Smooth muscle cell (in vitro differentiated cells): ENCODE measurements at regions not wholly inside any gene's neighbourhood (a gene's known extent, or its start where the extent isn't known, plus 50 kb on each side); places are given as distances from the start of the nearest gene placed in this dataset.

ENCODE experiments used
- DNase-seq: peaks from one replicate; lab custom pipeline; 2025; ENCODE audit not compliant: unreplicated experiment; lab: John Stamatoyannopoulos, UW
- H2AFZ ChIP-seq: fragments of 200-600 bp; sonication (generic); 2 replicates; pipeline ENCODE4 v1.6.0; 2016; ENCODE audit warnings: antibody characterized with exemption, low read depth, mild to moderate bottlenecking
- H3F3A ChIP-seq: fragments of 200-600 bp; sonication (generic); 2 replicates; pipeline ENCODE4 v1.6.0; 2017; ENCODE audit warnings: antibody characterized with exemption, low read depth
- H3K27ac ChIP-seq: fragments of 200-600 bp; sonication (generic); 2 replicates; pipeline ENCODE4 v1.5.1; 2016; ENCODE audit warnings: low read depth, mild to moderate bottlenecking
- H3K27me3 ChIP-seq: fragments of 200-600 bp; sonication (generic); 2 replicates; pipeline ENCODE4 v1.6.1; 2016; ENCODE audit warnings: low read depth, mild to moderate bottlenecking
- H3K36me3 ChIP-seq: fragments of 200-600 bp; sonication (generic); 2 replicates; pipeline ENCODE4 v1.5.1; 2016; ENCODE audit warnings: low read depth
- H3K4me1 ChIP-seq: fragments of 200-600 bp; sonication (generic); 2 replicates; pipeline ENCODE4 v1.5.1; 2016; ENCODE audit warnings: low read depth
- H3K4me2 ChIP-seq: fragments of 200-600 bp; sonication (generic); 2 replicates; pipeline ENCODE4 v1.6.0; 2016; ENCODE audit warnings: mild to moderate bottlenecking
- H3K4me3 ChIP-seq: fragments of 200-600 bp; sonication (generic); 2 replicates; pipeline ENCODE4 v1.5.1; 2016; ENCODE audit warnings: mild to moderate bottlenecking
- H3K79me2 ChIP-seq: fragments of 200-600 bp; sonication (generic); 2 replicates; pipeline ENCODE4 v1.6.0; 2016; ENCODE audit warnings: low read depth, mild to moderate bottlenecking
- H3K9ac ChIP-seq: fragments of 200-600 bp; sonication (generic); 2 replicates; pipeline ENCODE4 v1.6.0; 2016; ENCODE audit warnings: low read depth
- H3K9me3 ChIP-seq: fragments of 200-600 bp; sonication (generic); replicated peaks from 2 replicates; pipeline ENCODE4 v1.5.1; 2016; ENCODE audit warnings: low read depth
- H4K20me1 ChIP-seq: fragments of 200-600 bp; sonication (generic); 2 replicates; pipeline ENCODE4 v1.6.0; 2016; ENCODE audit warnings: low read depth
- WGBS: methylation state at CpG from one replicate; pipeline ENCODE4 v1.1.7; 2016; ENCODE audit warnings: low lambda C conversion rate; 5-methylcytosine and 5-hydroxymethylcytosine counted together
- TF ChIP-seq, protein P1 (sequence below): fragments of 200-600 bp; sonication (generic); IDR thresholded peaks from 2 replicates; pipeline ENCODE4 v1.5.1; 2017; ENCODE audit warnings: borderline replicate concordance, mild to moderate bottlenecking, antibody characterized with exemption; ENCODE audit not compliant: insufficient read depth, poor library complexity, severe bottlenecking

DNA sequence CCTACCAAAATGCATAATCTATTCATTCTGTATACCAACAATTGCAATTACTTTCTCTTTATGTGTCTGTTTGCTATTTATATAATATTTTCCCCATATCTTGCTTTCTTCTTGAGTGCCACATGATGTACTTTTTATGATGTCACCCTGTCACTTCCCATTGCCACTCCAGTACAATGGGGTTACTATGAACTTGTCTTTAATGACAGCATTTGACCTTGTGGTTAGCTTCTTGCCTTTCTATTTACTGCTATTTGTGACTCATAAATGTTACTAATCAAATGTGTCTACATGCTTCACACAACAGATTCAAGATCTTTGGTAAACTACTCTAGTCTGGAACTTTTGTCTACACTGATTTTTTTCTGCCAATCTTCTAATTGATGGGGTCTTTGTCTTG lies 486.3 kb downstream of the NR4A2 start:
- Histone ChIP-seq H3K4me3 (no peak overlapping the region), H3K4me1 (peaks cover 8% of the 10 kb centered on the region), H3K9ac (no peak overlapping the region), H3K27ac (no peak overlapping the region), H3K36me3 (no peaks in the 10 kb centered on the region), H3K4me2 (no peak overlapping the region), H2AFZ (no peak overlapping the region), H3K79me2 (no peaks in the 10 kb centered on the region), H4K20me1 (no peaks in the 10 kb centered on the region), H3K9me3 (no peaks in the 10 kb centered on the region), H3K27me3 (no peaks in the 10 kb centered on the region), H3F3A (no peaks in the 10 kb centered on the region)
- TF ChIP-seq, protein P1, sequence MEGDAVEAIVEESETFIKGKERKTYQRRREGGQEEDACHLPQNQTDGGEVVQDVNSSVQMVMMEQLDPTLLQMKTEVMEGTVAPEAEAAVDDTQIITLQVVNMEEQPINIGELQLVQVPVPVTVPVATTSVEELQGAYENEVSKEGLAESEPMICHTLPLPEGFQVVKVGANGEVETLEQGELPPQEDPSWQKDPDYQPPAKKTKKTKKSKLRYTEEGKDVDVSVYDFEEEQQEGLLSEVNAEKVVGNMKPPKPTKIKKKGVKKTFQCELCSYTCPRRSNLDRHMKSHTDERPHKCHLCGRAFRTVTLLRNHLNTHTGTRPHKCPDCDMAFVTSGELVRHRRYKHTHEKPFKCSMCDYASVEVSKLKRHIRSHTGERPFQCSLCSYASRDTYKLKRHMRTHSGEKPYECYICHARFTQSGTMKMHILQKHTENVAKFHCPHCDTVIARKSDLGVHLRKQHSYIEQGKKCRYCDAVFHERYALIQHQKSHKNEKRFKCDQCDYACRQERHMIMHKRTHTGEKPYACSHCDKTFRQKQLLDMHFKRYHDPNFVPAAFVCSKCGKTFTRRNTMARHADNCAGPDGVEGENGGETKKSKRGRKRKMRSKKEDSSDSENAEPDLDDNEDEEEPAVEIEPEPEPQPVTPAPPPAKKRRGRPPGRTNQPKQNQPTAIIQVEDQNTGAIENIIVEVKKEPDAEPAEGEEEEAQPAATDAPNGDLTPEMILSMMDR = no peak
- DNase-seq = no peak

DNA sequence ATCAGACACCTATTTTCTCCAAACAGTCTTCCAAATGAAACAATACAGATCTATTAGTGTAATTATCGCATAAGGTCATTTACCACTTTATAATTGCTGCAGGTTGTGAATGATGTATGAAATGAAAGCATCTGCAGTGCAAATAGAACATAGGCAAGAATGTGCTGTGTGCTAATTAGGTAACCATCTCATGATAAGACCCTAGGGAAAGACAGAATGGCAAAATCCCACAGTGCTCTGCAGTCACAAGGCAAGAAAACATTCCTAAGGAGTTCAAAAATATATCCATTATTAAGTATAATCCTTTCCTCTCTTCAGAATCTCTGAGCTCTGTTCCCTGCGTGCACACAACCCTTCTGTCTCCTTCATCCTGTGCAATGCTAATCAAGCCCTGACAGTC lies 488.1 kb downstream of the NR4A2 start:
- Histone ChIP-seq H3F3A (no peaks in the 10 kb centered on the region), H3K27me3 (no peaks in the 10 kb centered on the region), H3K9ac (no peak overlapping the region), H3K9me3 (no peaks in the 10 kb centered on the region), H3K4me2 (no peak overlapping the region), H4K20me1 (no peaks in the 10 kb centered on the region), H3K4me1 (peaks cover 9% of the 10 kb centered on the region), H3K4me3 (no peak overlapping the region), H3K79me2 (no peaks in the 10 kb centered on the region), H3K27ac (no peak overlapping the region), H2AFZ (no peak overlapping the region), H3K36me3 (no peaks in the 10 kb centered on the region)
- no peak for DNase-seq
- TF ChIP-seq, protein P1 = no peak
- WGBS = 89% methylated on average over 2 of the region's 2 CpGs

DNA sequence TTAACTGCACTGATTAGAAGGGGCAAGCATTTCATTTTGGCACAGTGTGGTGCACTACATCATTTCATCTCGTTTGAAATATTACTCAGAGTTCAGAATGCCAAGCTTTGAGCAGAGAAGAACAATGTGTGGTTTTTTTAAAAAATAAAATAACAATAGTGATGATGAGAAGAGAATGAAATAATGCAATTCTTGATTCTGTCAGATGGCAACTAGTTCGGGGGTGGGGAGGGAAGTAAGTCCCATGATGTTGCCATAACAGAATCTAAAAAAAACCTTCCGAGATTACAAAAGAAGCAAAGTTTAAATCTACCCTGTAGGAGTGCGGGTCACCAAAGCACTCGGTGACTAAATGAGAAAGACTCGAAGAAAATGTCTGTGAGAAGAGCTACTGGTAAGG lies 490.4 kb downstream of the NR4A2 start:
- DNase-seq = no peak
- Histone ChIP-seq H3K9ac (no peak overlapping the region), H2AFZ (no peak overlapping the region), H3K4me2 (peak overlapping the region; percentile 37), H3F3A (no peaks in the 10 kb centered on the region), H3K36me3 (no peaks in the 10 kb centered on the region), H3K27me3 (no peaks in the 10 kb centered on the region), H3K9me3 (no peaks in the 10 kb centered on the region), H3K27ac (peak overlapping the region; percentile 29), H3K79me2 (no peaks in the 10 kb centered on the region), H3K4me3 (no peak overlapping the region), H4K20me1 (no peaks in the 10 kb centered on the region), H3K4me1 (peaks cover 9% of the 10 kb centered on the region)
- WGBS = 39% methylated on average over 6 of the region's 6 CpGs
- TF ChIP-seq, protein P1 = no peak

DNA sequence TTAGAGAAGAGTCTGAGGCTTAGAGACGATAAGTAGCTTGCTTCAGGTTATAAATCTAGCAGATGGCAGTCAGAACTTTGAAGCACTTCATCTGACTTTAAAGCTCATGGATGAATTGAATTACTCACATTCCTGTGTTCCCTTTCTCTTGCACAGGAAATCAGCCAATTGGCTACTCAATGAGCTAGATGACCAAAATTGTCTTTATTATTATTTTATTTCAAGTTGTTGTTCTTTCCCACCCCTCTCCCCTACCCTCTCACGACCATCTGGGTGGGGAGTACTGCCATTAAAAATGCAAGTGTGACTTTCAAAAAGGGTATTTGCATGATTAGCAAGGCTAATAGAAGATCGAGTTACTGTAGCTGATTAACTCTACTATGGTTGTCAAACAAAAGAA lies 491.1 kb downstream of the NR4A2 start:
- peaks cover 9% of the 10 kb centered on the region for H3K4me1 ChIP-seq
- H3F3A ChIP-seq = no peaks in the 10 kb centered on the region
- H3K4me2 ChIP-seq = no peak overlapping the region
- no peak overlapping the region for H2AFZ ChIP-seq
- 20% methylated on average over 3 of the region's 3 CpGs for WGBS
- DNase-seq = no peak
- H3K27ac ChIP-seq = peak overlapping the region; percentile 29
- H4K20me1 ChIP-seq = no peaks in the 10 kb centered on the region
- TF ChIP-seq, protein P1 = no peak
- no peaks in the 10 kb centered on the region for H3K27me3 ChIP-seq
- H3K79me2 ChIP-seq = no peaks in the 10 kb centered on the region
- H3K4me3 ChIP-seq = no peak overlapping the region
- H3K36me3 ChIP-seq = no peaks in the 10 kb centered on the region
- no peaks in the 10 kb centered on the region for H3K9me3 ChIP-seq
- H3K9ac ChIP-seq = no peak overlapping the region
